SK-N-SH (cell line): ENCODE measurements at regions not wholly inside any gene's neighbourhood (a gene's known extent, or its start where the extent isn't known, plus 50 kb on each side); places are given as distances from the start of the nearest gene placed in this dataset.

Experiments
- CTCF ChIP-seq: fragments of 200-600 bp; sonication (generic); IDR thresholded peaks from 2 replicates; pipeline ENCODE4 v1.6.1; 2017; ENCODE audit warnings: antibody characterized with exemption, mild to moderate bottlenecking, moderate library complexity
- EZH2phosphoT487 ChIP-seq: fragments of 200-600 bp; sonication (generic); IDR thresholded peaks from 2 replicates; pipeline ENCODE4 v1.6.1; 2017; ENCODE audit warnings: low read depth, mixed run types, mild to moderate bottlenecking, antibody characterized with exemption, moderate library complexity, borderline replicate concordance
- FOXM1 ChIP-seq: IDR thresholded peaks from 2 replicates; pipeline ENCODE4 v1.4.0; 2012; ENCODE audit warnings: low read depth, mild to moderate bottlenecking
- SMC3 ChIP-seq: IDR thresholded peaks from 2 replicates; pipeline ENCODE4 v1.6.1; 2012; ENCODE audit warnings: low read depth, low read length, improper control_type of control experiment
- TF ChIP-seq, protein P1 (sequence below): IDR thresholded peaks from 2 replicates; pipeline ENCODE4 v1.4.0; 2012; ENCODE audit warnings: low read depth

- TF ChIP-seq FOXM1 (no peak), SMC3 (no peak), EZH2phosphoT487 (no peak), CTCF (no peak)
- TF ChIP-seq, protein P1, sequence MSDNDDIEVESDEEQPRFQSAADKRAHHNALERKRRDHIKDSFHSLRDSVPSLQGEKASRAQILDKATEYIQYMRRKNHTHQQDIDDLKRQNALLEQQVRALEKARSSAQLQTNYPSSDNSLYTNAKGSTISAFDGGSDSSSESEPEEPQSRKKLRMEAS: no peak
These were observed 537.8 kb downstream of the SLITRK1 start for GRCh38 chr13:83344518-83344917.
